Calu3 (cell line): ENCODE measurements at regions not wholly inside any gene's neighbourhood (a gene's known extent, or its start where the extent isn't known, plus 50 kb on each side); places are given as distances from the start of the nearest gene placed in this dataset.

Source experiments
- BruUV-seq: library from RNA; stranded (reverse); fragments of 400-500 nt; replicated peaks from 2 replicates; lab custom pipeline; 2021; lab: Mats Ljungman, UMichigan
- CTCF ChIA-PET: fragments of 300-600 bp; sonication (Branson Sonifier 250); formaldehyde crosslinking; loops from one replicate; lab custom pipeline; 2022; ENCODE audit warnings: antibody characterized with exemption; lab: Charles Lee
- DNase-seq: peaks from one replicate; pipeline ENCODE4 v3.0.0; 2022
- H3K27ac Mint-ChIP-seq: one replicate; pipeline ENCODE4 v1.8.0; 2022; ENCODE audit warnings: mixed read lengths; ENCODE audit not compliant: unreplicated experiment
- H3K27me3 Mint-ChIP-seq: one replicate; pipeline ENCODE4 v1.8.0; 2022; ENCODE audit warnings: mixed read lengths; ENCODE audit not compliant: unreplicated experiment
- H3K36me3 Mint-ChIP-seq: one replicate; pipeline ENCODE4 v1.8.0; 2022; ENCODE audit warnings: mild to moderate bottlenecking, moderate library complexity, mixed read lengths; ENCODE audit not compliant: insufficient read depth, unreplicated experiment
- H3K4me1 Mint-ChIP-seq: one replicate; pipeline ENCODE4 v1.8.0; 2022; ENCODE audit warnings: mild to moderate bottlenecking, low read depth, mixed read lengths; ENCODE audit not compliant: unreplicated experiment
- H3K4me3 Mint-ChIP-seq: one replicate; pipeline ENCODE4 v1.8.0; 2022; ENCODE audit warnings: mild to moderate bottlenecking, low read depth, moderate library complexity, mixed read lengths; ENCODE audit not compliant: unreplicated experiment
- H3K9me3 Mint-ChIP-seq: one replicate; pipeline ENCODE4 v1.8.0; 2022; ENCODE audit warnings: low read depth, mixed read lengths; ENCODE audit not compliant: unreplicated experiment
- CTCF ChIP-seq: fragments of 200-600 bp; IDR thresholded peaks from one replicate; pipeline ENCODE4 v1.8.0; 2022; ENCODE audit warnings: antibody characterized with exemption; ENCODE audit not compliant: unreplicated experiment
- intact Hi-C: fragments of 100-400 bp; cut with micrococcal nuclease; formaldehyde crosslinking; loops from one replicate; pipeline ENCODE4 v1.10.0; 2022; ENCODE audit not compliant: unreplicated experiment

- no peaks in the 10 kb centered on the region for H3K36me3 Mint-ChIP-seq
- H3K27ac Mint-ChIP-seq = no peak overlapping the region
- DNase-seq = no peak
- no TSS peak for BruUV-seq
- no peak overlapping the region for H3K4me3 Mint-ChIP-seq
- TF ChIP-seq CTCF = no peak
- CTCF ChIA-PET = no interaction called here
- intact Hi-C loops = no loop called here
- peaks cover 72% of the 10 kb centered on the region for H3K27me3 Mint-ChIP-seq
- peaks cover 13% of the 10 kb centered on the region for H3K4me1 Mint-ChIP-seq
- H3K9me3 Mint-ChIP-seq = peaks cover 8% of the 10 kb centered on the region
Measured at GRCh38 chr16:86024210-86024609, 125.2 kb downstream of the IRF8 start.

GRCh38 chr16:86025706-86026105, 126.7 kb downstream of the IRF8 start:
- DNase-seq = no peak
- no peak overlapping the region for H3K27ac Mint-ChIP-seq
- H3K4me3 Mint-ChIP-seq = no peak overlapping the region
- BruUV-seq = no TSS peak
- H3K4me1 Mint-ChIP-seq = peaks cover 13% of the 10 kb centered on the region
- no peaks in the 10 kb centered on the region for H3K36me3 Mint-ChIP-seq
- intact Hi-C loops = no loop called here
- no peak for TF ChIP-seq CTCF
- CTCF ChIA-PET = interaction anchor here (0.6 to 2.2 kb wide), 2 partner anchors 133 to 206 kb away, joined by 3 to 5 read pairs; no protein-coding TSS in a partner anchor
- peaks cover 3% of the 10 kb centered on the region for H3K9me3 Mint-ChIP-seq
- H3K27me3 Mint-ChIP-seq = peaks cover 70% of the 10 kb centered on the region

GRCh38 chr16:86026171-86026910, 127.4 kb downstream of the IRF8 start:
- Mint-ChIP-seq H3K36me3 (no peaks in the 10 kb centered on the region), H3K9me3 (peaks cover 3% of the 10 kb centered on the region), H3K4me1 (peaks cover 13% of the 10 kb centered on the region), H3K27ac (no peak overlapping the region), H3K27me3 (peaks cover 70% of the 10 kb centered on the region), H3K4me3 (no peak overlapping the region)
- BruUV-seq = no TSS peak
- TF ChIP-seq CTCF = no peak
- intact Hi-C loops = no loop called here
- no peak for DNase-seq
- CTCF ChIA-PET = interaction anchor here (0.6 to 2.2 kb wide), 2 partner anchors 132 to 207 kb away, joined by 3 to 5 read pairs; no protein-coding TSS in a partner anchor

GRCh38 chr16:86026916-86027315, 128.0 kb downstream of the IRF8 start:
- TF ChIP-seq CTCF = no peak
- Mint-ChIP-seq H3K27ac (no peak overlapping the region), H3K4me1 (peaks cover 13% of the 10 kb centered on the region), H3K9me3 (peaks cover 3% of the 10 kb centered on the region), H3K4me3 (no peak overlapping the region), H3K36me3 (no peaks in the 10 kb centered on the region), H3K27me3 (peaks cover 73% of the 10 kb centered on the region)
- DNase-seq = no peak
- no TSS peak for BruUV-seq
- CTCF ChIA-PET = interaction anchor here (2.2 kb wide), 1 partner anchor 207 kb away, joined by 5 read pairs; no protein-coding TSS in a partner anchor
- intact Hi-C loops = no loop called here
